PC-9 (cell line): ENCODE measurements at regions not wholly inside any gene's neighbourhood (a gene's known extent, or its start where the extent isn't known, plus 50 kb on each side); places are given as distances from the start of the nearest gene placed in this dataset.
"Not testable (repeated sequence)": the region's sequence is repeated elsewhere in the genome, so short reads cannot be mapped to it uniquely, and the experiment has no call there.

Experiments used
- BruUV-seq: library from RNA; stranded (reverse); fragments of 400-500 nt; replicated peaks from 2 replicates; lab custom pipeline; 2021; lab: Mats Ljungman, UMichigan
- CTCF ChIA-PET: fragments of 300-600 bp; sonication (Branson Sonifier 250); formaldehyde crosslinking; loops from one replicate; lab custom pipeline; 2022; ENCODE audit warnings: antibody characterized with exemption; lab: Charles Lee
- POLR2A ChIA-PET: fragments of 300-600 bp; sonication (Branson Sonifier 250); formaldehyde crosslinking; loops from one replicate; lab custom pipeline; 2022; ENCODE audit warnings: antibody characterized with exemption; ENCODE audit not compliant: unreplicated experiment; lab: Charles Lee
- DNase-seq, 2 experiments: peaks; one replicate each; pipeline versions ENCODE4 v3.0.0 to v3.0.0-alpha.2; 2015 to 2022; ENCODE audit warnings: mixed read lengths in 1 of 2
- H2AFZ ChIP-seq: fragments of 200-600 bp; sonication (generic); 2 replicates; pipeline ENCODE4 v1.8.1; 2017; ENCODE audit warnings: antibody characterized with exemption
- H3F3A ChIP-seq: fragments of 200-600 bp; sonication (generic); 2 replicates; pipeline ENCODE4 v1.8.1; 2017; ENCODE audit warnings: antibody characterized with exemption, mild to moderate bottlenecking, low read depth; ENCODE audit not compliant: insufficient read depth
- H3K27ac ChIP-seq: fragments of 200-600 bp; sonication (generic); 2 replicates; pipeline ENCODE4 v1.6.1; 2016; ENCODE audit warnings: mixed run types
- H3K27me3 ChIP-seq: fragments of 200-600 bp; sonication (generic); 2 replicates; pipeline ENCODE4 v1.6.1; 2016; ENCODE audit warnings: low read depth, mixed run types; ENCODE audit not compliant: insufficient read depth
- H3K36me3 ChIP-seq: fragments of 200-600 bp; sonication (generic); 2 replicates; pipeline ENCODE4 v1.6.1; 2016; ENCODE audit warnings: low read depth, mixed run types
- H3K4me1 ChIP-seq: fragments of 200-600 bp; sonication (generic); replicated peaks from 2 replicates; pipeline ENCODE4 v1.6.1; 2016; ENCODE audit warnings: mixed run types; ENCODE audit not compliant: insufficient read depth
- H3K4me2 ChIP-seq: fragments of 200-600 bp; sonication (generic); 2 replicates; pipeline ENCODE4 v1.6.1; 2017; ENCODE audit warnings: mixed run types
- H3K4me3 ChIP-seq: fragments of 200-600 bp; sonication (generic); 2 replicates; pipeline ENCODE4 v1.6.1; 2016; ENCODE audit warnings: mixed run types
- H3K79me2 ChIP-seq: fragments of 200-600 bp; sonication (generic); 2 replicates; pipeline ENCODE4 v1.6.1; 2017; ENCODE audit warnings: low read depth, mixed run types
- H3K9me2 ChIP-seq: fragments of 200-600 bp; sonication (generic); 2 replicates; pipeline ENCODE4 v1.8.1; 2017; ENCODE audit warnings: mild to moderate bottlenecking; ENCODE audit not compliant: insufficient read depth
- H3K9me3 ChIP-seq: fragments of 200-600 bp; sonication (generic); 2 replicates; pipeline ENCODE4 v1.8.1; 2016; ENCODE audit warnings: low read depth; ENCODE audit not compliant: insufficient read depth
- H4K20me1 ChIP-seq: fragments of 200-600 bp; sonication (generic); 2 replicates; pipeline ENCODE4 v1.8.1; 2017; ENCODE audit not compliant: insufficient read depth
- CTCF ChIP-seq: fragments of 200-600 bp; sonication (generic); conservative IDR thresholded peaks from 2 replicates; pipeline ENCODE4 v1.6.1; 2017; ENCODE audit warnings: mixed run types, antibody characterized with exemption, mild to moderate bottlenecking, moderate library complexity
- intact Hi-C: fragments of 100-400 bp; cut with micrococcal nuclease; formaldehyde crosslinking; loops from one replicate; pipeline ENCODE4 v1.10.0; 2022; ENCODE audit not compliant: unreplicated experiment

GRCh38 chr11:89583580-89583979 lies 92.4 kb upstream of the NOX4 start:
- Histone ChIP-seq H3K36me3 (no peaks in the 10 kb centered on the region), H3K9me3 (no peaks in the 10 kb centered on the region), H3K4me2 (no peak overlapping the region), H3K79me2 (no peaks in the 10 kb centered on the region), H3K27me3 (no peaks in the 10 kb centered on the region), H2AFZ (no peak overlapping the region), H3K9me2 (no peaks in the 10 kb centered on the region), H3K4me3 (no peak overlapping the region), H3K27ac (no peak overlapping the region), H4K20me1 (no peaks in the 10 kb centered on the region), H3K4me1 (no peaks in the 10 kb centered on the region), H3F3A (no peaks in the 10 kb centered on the region)
- DNase-seq, result no peak
- intact Hi-C loops, result no loop called here
- TF ChIP-seq CTCF, result no peak
- no TSS peak for BruUV-seq
- POLR2A ChIA-PET, result no interaction called here
- CTCF ChIA-PET, result no interaction called here

GRCh38 chr11:89585046-89585445 lies 93.9 kb upstream of the NOX4 start:
- H4K20me1 ChIP-seq, H3K27ac ChIP-seq, H3F3A ChIP-seq, H3K79me2 ChIP-seq, CTCF ChIA-PET, H3K9me2 ChIP-seq, H3K9me3 ChIP-seq, H3K27me3 ChIP-seq, intact Hi-C loops, H3K36me3 ChIP-seq, H3K4me2 ChIP-seq, DNase-seq, H3K4me1 ChIP-seq, H2AFZ ChIP-seq, POLR2A ChIA-PET, H3K4me3 ChIP-seq, BruUV-seq: not testable (repeated sequence)

- POLR2A ChIA-PET, DNase-seq, H3K27ac ChIP-seq, H3K36me3 ChIP-seq, H3K9me3 ChIP-seq, H3K79me2 ChIP-seq, intact Hi-C loops, H3K4me2 ChIP-seq, H3K27me3 ChIP-seq, H3K4me1 ChIP-seq, H2AFZ ChIP-seq, H3K4me3 ChIP-seq, H3F3A ChIP-seq, H3K9me2 ChIP-seq, BruUV-seq, CTCF ChIA-PET, H4K20me1 ChIP-seq: not testable (repeated sequence)
Observed at GRCh38 chr11:89585471-89585870, 94.3 kb upstream of the NOX4 start.

- CTCF ChIA-PET, H4K20me1 ChIP-seq, intact Hi-C loops: not testable (repeated sequence)
Observed at GRCh38 chr11:89589413-89589812, 98.2 kb upstream of the NOX4 start.

GRCh38 chr11:89590008-89590632 lies 98.9 kb upstream of the NOX4 start:
- H3K27me3 ChIP-seq, POLR2A ChIA-PET, H3K9me2 ChIP-seq, H3K4me3 ChIP-seq, BruUV-seq, H2AFZ ChIP-seq, intact Hi-C loops, CTCF ChIA-PET, H4K20me1 ChIP-seq, H3K4me2 ChIP-seq, H3K9me3 ChIP-seq, H3K4me1 ChIP-seq, DNase-seq, H3K27ac ChIP-seq, H3K79me2 ChIP-seq, H3K36me3 ChIP-seq, H3F3A ChIP-seq: not testable (repeated sequence)

More at GRCh38 chr11:89589413-89589812, 98.2 kb upstream of the NOX4 start:
- POLR2A ChIA-PET, H3K79me2 ChIP-seq, H3K36me3 ChIP-seq, DNase-seq, H3K9me2 ChIP-seq, H3K27ac ChIP-seq, BruUV-seq, H2AFZ ChIP-seq, H3K4me3 ChIP-seq, H3K4me1 ChIP-seq, H3K27me3 ChIP-seq, H3K4me2 ChIP-seq, H3F3A ChIP-seq, H3K9me3 ChIP-seq: not testable (repeated sequence)

- H4K20me1 ChIP-seq, H2AFZ ChIP-seq, POLR2A ChIA-PET, H3K36me3 ChIP-seq, CTCF ChIA-PET, H3K4me2 ChIP-seq, H3K27ac ChIP-seq, H3K4me1 ChIP-seq, H3F3A ChIP-seq, H3K4me3 ChIP-seq, H3K79me2 ChIP-seq, H3K9me2 ChIP-seq, intact Hi-C loops, BruUV-seq, H3K9me3 ChIP-seq, DNase-seq, H3K27me3 ChIP-seq: not testable (repeated sequence)
Observed at GRCh38 chr11:89601263-89601662, 108.8 kb upstream of the TRIM77 start.
